ENCODE measurements at regions not wholly inside any gene's neighbourhood (a gene's known extent, or its start where the extent isn't known, plus 50 kb on each side); places are given as distances from the start of the nearest gene placed in this dataset.

DNA sequence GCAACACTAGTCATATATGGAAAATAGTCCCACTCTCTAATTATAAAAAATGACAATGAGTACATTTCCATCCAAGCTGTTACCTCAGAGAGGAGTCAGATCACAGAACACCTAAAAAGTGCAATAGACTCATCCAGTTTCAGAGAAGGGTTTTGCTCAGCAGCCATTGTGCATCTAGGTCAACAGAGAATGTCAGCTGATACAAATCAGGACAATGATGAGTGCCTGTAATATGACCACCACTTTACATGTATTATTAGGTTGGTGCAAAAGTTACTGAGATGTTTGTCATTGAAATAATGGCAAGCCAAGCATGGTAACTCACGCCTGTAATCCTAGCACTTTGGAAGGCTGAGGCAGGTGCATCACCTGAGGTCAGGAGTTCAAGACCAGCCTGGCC, 164.1 kb upstream of the TTC29 start:
- in situ Hi-C loops (cut with MboI) (no loop called here), intact Hi-C loops (cut with micrococcal nuclease) (no loop called here)
- Histone ChIP-seq H2AFZ (ENCODE audit: low read depth, low read length) (no peak overlapping the region), H4K20me1 (replicated peaks; ENCODE audit: control insufficient read depth, insufficient read depth, low read length) (no peaks in the 10 kb centered on the region), H3K9me1 (ENCODE audit: control insufficient read depth, insufficient read depth, low read length) (no peaks in the 10 kb centered on the region), H3K27ac (ENCODE audit: extremely low read depth, low read depth, low read length) (no peak overlapping the region), H3K36me3 (ENCODE audit: control insufficient read depth, insufficient read depth, low read length) (no peaks in the 10 kb centered on the region), H3K27me3 (ENCODE audit: control insufficient read depth in 2 of 2, insufficient read depth in 2 of 2, low read length in 2 of 2) (no peaks in the 10 kb centered on the region), H3K9me3 (replicated peaks; ENCODE audit: control insufficient read depth, insufficient read depth, low read depth, low read length) (no peaks in the 10 kb centered on the region), H3K4me2 (ENCODE audit: insufficient read depth, low read length) (no peak overlapping the region), H3K9ac (ENCODE audit: insufficient read depth in 1 of 2, low read depth in 2 of 2, low read length in 2 of 2) (no peak overlapping the region), H3K4me3 (no peak overlapping the region), H3K79me2 (ENCODE audit: control insufficient read depth, insufficient read depth, low read length) (no peaks in the 10 kb centered on the region), H3K4me1 (replicated peaks in 1 of 2; ENCODE audit: control insufficient read depth in 2 of 2, insufficient read depth in 2 of 2, low read length in 2 of 2) (no peaks in the 10 kb centered on the region)
- POLR2A ChIA-PET: no interaction called here
- ATAC-seq (no peak), FAIRE-seq (no peak), DNase-seq (ENCODE audit: extremely low read depth in 1 of 4, low spot score in 3 of 4) (no peak)
- TF ChIP-seq POLR2H (tag; IDR thresholded peaks at IDR 0.05; ENCODE audit: low read depth) (no peak), BCOR (IDR thresholded peaks at IDR 0.05) (no peak), NCOA2 (IDR thresholded peaks at IDR 0.05; ENCODE audit: partially characterized antibody in 2 of 2) (no peak), FUS (optimal IDR thresholded peaks at IDR 0.05; ENCODE audit: low read depth, low read length) (no peak)
- WGBS (ENCODE audit: insufficient coverage, low coverage, missing lambda C conversion rate): 0% methylated on average over 1 of the region's 1 CpG
- CTCF ChIA-PET (ENCODE audit: low intra/inter-chr PET ratio): no interaction called here
- no TSS peak for BruUV-seq (replicated peaks)

DNA sequence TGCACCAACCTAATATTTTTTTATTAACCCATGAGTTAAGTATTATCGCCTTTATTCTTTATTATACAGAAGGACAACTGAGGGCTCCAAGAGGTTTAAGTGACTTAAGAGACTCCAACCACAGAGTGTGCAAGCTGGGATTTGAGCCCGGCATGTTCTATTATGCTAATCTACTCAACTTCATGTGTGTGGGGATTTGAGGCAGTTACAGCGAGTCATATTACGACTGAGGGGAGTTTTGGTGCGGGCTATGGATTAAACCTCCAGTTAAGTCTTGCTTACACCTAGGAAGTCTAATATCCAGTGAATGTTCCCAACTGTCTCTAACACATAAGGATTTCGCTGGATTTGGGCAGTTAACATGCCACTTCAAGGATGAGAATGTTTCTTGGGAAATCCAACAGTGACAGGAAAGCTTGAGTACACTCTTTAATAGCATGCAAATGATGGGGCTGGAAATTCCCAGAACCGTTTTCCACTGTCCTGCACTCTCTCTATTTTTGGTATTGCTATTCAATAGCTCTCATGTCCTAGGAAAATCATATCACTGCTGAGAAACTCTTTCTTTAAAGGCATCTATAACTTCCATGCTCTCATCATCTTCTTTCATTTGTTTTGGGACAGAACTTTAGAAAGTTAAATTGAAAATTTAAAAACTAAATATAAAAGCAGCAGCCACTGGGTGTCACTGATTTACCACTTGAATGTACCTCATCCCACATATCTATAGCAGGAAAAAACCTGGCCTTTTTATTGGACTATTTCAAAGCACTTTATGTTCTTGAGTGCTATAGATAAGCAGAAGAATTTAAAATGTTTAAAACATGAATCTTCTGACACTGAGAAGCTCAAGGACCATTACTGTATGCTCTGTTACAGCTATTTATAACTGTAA, 165.1 kb upstream of the TTC29 start:
- POLR2A ChIA-PET: no interaction called here
- 3% methylated on average over 7 of the region's 7 CpGs for WGBS (ENCODE audit: insufficient coverage, low coverage, missing lambda C conversion rate)
- no peaks in the 10 kb centered on the region for H3K36me3 ChIP-seq (ENCODE audit: control insufficient read depth, insufficient read depth, low read length)
- H3K4me2 ChIP-seq (ENCODE audit: insufficient read depth, low read length): no peak overlapping the region
- no peak overlapping the region for H3K9ac ChIP-seq (ENCODE audit: insufficient read depth in 1 of 2, low read depth in 2 of 2, low read length in 2 of 2)
- CTCF ChIA-PET (ENCODE audit: low intra/inter-chr PET ratio): no interaction called here
- no peaks in the 10 kb centered on the region for H3K9me1 ChIP-seq (ENCODE audit: control insufficient read depth, insufficient read depth, low read length)
- DNase-seq (ENCODE audit: extremely low read depth in 1 of 4, low spot score in 3 of 4) (no peak), FAIRE-seq (no peak), ATAC-seq (no peak)
- H3K4me1 ChIP-seq (replicated peaks in 1 of 2; ENCODE audit: control insufficient read depth in 2 of 2, insufficient read depth in 2 of 2, low read length in 2 of 2): no peaks in the 10 kb centered on the region
- no TSS peak for BruUV-seq (replicated peaks)
- H3K9me3 ChIP-seq (replicated peaks; ENCODE audit: control insufficient read depth, insufficient read depth, low read depth, low read length): no peaks in the 10 kb centered on the region
- no peaks in the 10 kb centered on the region for H3K79me2 ChIP-seq (ENCODE audit: control insufficient read depth, insufficient read depth, low read length)
- H3K27ac ChIP-seq (ENCODE audit: extremely low read depth, low read depth, low read length): no peak overlapping the region
- in situ Hi-C loops (cut with MboI) (no loop called here), intact Hi-C loops (cut with micrococcal nuclease) (no loop called here)
- H3K27me3 ChIP-seq (ENCODE audit: control insufficient read depth in 2 of 2, insufficient read depth in 2 of 2, low read length in 2 of 2): no peaks in the 10 kb centered on the region
- H2AFZ ChIP-seq (ENCODE audit: low read depth, low read length): no peak overlapping the region
- H4K20me1 ChIP-seq (replicated peaks; ENCODE audit: control insufficient read depth, insufficient read depth, low read length): no peaks in the 10 kb centered on the region
- H3K4me3 ChIP-seq: no peak overlapping the region
- no peak for TF ChIP-seq PPARD (CRISPR knock-in tag; IDR thresholded peaks at IDR 0.05)
- no peak for TF ChIP-seq FOXK2 (conservative IDR thresholded peaks at IDR 0.05 in 1 of 2, IDR thresholded peaks at IDR 0.05 in 1 of 2; ENCODE audit: low read depth in 2 of 2)
- TF ChIP-seq, protein P1, sequence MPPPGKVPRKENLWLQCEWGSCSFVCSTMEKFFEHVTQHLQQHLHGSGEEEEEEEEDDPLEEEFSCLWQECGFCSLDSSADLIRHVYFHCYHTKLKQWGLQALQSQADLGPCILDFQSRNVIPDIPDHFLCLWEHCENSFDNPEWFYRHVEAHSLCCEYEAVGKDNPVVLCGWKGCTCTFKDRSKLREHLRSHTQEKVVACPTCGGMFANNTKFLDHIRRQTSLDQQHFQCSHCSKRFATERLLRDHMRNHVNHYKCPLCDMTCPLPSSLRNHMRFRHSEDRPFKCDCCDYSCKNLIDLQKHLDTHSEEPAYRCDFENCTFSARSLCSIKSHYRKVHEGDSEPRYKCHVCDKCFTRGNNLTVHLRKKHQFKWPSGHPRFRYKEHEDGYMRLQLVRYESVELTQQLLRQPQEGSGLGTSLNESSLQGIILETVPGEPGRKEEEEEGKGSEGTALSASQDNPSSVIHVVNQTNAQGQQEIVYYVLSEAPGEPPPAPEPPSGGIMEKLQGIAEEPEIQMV (tag; conservative IDR thresholded peaks at IDR 0.05; ENCODE audit: low read depth): no peak
- TF ChIP-seq ZNF124 (CRISPR knock-in tag; IDR thresholded peaks at IDR 0.05): no peak
- TF ChIP-seq, protein P2, sequence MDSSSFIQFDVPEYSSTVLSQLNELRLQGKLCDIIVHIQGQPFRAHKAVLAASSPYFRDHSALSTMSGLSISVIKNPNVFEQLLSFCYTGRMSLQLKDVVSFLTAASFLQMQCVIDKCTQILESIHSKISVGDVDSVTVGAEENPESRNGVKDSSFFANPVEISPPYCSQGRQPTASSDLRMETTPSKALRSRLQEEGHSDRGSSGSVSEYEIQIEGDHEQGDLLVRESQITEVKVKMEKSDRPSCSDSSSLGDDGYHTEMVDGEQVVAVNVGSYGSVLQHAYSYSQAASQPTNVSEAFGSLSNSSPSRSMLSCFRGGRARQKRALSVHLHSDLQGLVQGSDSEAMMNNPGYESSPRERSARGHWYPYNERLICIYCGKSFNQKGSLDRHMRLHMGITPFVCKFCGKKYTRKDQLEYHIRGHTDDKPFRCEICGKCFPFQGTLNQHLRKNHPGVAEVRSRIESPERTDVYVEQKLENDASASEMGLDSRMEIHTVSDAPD (CRISPR knock-in tag; IDR thresholded peaks at IDR 0.05): no peak
- TF ChIP-seq SMAD4 (CRISPR knock-in tag; conservative IDR thresholded peaks at IDR 0.05): no peak
- no peak for TF ChIP-seq TAL1 (IDR thresholded peaks at IDR 0.05)
- TF ChIP-seq, protein P3, sequence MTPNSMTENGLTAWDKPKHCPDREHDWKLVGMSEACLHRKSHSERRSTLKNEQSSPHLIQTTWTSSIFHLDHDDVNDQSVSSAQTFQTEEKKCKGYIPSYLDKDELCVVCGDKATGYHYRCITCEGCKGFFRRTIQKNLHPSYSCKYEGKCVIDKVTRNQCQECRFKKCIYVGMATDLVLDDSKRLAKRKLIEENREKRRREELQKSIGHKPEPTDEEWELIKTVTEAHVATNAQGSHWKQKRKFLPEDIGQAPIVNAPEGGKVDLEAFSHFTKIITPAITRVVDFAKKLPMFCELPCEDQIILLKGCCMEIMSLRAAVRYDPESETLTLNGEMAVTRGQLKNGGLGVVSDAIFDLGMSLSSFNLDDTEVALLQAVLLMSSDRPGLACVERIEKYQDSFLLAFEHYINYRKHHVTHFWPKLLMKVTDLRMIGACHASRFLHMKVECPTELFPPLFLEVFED (CRISPR knock-in tag; conservative IDR thresholded peaks at IDR 0.05): no peak
